Osteocyte (in vitro differentiated cells): ENCODE measurements at regions not wholly inside any gene's neighbourhood (a gene's known extent, or its start where the extent isn't known, plus 50 kb on each side); places are given as distances from the start of the nearest gene placed in this dataset.
"Not testable (repeated sequence)": the region's sequence is repeated elsewhere in the genome, so short reads cannot be mapped to it uniquely, and the experiment has no call there.

Experiments
- DNase-seq: peaks from one replicate; pipeline ENCODE4 v3.0.0; 2021; ENCODE audit warnings: mixed read lengths; ENCODE audit not compliant: unreplicated experiment; ENCODE audit errors: extremely low spot score
- H3K27ac Mint-ChIP-seq: one replicate; pipeline ENCODE4 v1.8.0; 2021; ENCODE audit warnings: mild to moderate bottlenecking, mixed read lengths; ENCODE audit not compliant: unreplicated experiment
- H3K27me3 Mint-ChIP-seq: one replicate; pipeline ENCODE4 v1.8.0; 2021; ENCODE audit warnings: mixed read lengths; ENCODE audit not compliant: unreplicated experiment
- H3K36me3 Mint-ChIP-seq: one replicate; pipeline ENCODE4 v1.8.0; 2021; ENCODE audit warnings: mixed read lengths; ENCODE audit not compliant: unreplicated experiment
- H3K4me1 Mint-ChIP-seq: one replicate; pipeline ENCODE4 v1.8.0; 2021; ENCODE audit warnings: mixed read lengths; ENCODE audit not compliant: unreplicated experiment
- H3K4me3 Mint-ChIP-seq: one replicate; pipeline ENCODE4 v1.8.0; 2021; ENCODE audit warnings: mild to moderate bottlenecking, moderate library complexity, mixed read lengths; ENCODE audit not compliant: unreplicated experiment
- H3K9me3 Mint-ChIP-seq: one replicate; pipeline ENCODE4 v1.8.0; 2021; ENCODE audit warnings: mixed read lengths; ENCODE audit not compliant: unreplicated experiment
- TF ChIP-seq, protein P1 (sequence below): fragments of 200-600 bp; sonication (generic); IDR thresholded peaks from 2 replicates; pipeline ENCODE4 v1.5.0; 2021; ENCODE audit warnings: antibody characterized with exemption, mild to moderate bottlenecking, moderate library complexity

DNA sequence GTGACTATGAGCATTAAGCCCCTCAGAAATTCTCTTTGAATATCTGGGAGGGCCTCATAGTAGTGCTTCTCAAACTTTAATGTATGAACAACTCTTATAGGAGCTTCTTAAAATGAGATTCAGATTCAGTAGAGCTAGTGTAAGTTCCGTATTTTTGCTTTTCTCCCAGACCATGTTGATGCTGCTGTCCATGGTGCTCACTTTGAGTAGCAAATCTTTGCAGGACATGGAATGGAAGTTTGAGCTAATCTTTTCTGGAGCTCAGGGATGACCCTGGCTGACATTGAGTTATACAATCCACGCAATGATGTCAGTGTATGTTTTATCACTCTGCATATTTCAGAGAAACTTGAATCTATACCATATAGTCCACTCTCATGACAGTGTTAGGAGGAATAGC lies 134.2 kb downstream of the OTOL1 start:
- TF ChIP-seq, protein P1, sequence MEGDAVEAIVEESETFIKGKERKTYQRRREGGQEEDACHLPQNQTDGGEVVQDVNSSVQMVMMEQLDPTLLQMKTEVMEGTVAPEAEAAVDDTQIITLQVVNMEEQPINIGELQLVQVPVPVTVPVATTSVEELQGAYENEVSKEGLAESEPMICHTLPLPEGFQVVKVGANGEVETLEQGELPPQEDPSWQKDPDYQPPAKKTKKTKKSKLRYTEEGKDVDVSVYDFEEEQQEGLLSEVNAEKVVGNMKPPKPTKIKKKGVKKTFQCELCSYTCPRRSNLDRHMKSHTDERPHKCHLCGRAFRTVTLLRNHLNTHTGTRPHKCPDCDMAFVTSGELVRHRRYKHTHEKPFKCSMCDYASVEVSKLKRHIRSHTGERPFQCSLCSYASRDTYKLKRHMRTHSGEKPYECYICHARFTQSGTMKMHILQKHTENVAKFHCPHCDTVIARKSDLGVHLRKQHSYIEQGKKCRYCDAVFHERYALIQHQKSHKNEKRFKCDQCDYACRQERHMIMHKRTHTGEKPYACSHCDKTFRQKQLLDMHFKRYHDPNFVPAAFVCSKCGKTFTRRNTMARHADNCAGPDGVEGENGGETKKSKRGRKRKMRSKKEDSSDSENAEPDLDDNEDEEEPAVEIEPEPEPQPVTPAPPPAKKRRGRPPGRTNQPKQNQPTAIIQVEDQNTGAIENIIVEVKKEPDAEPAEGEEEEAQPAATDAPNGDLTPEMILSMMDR, result no peak
- no peak for DNase-seq
- Mint-ChIP-seq H3K9me3 (no peaks in the 10 kb centered on the region), H3K4me3 (no peak overlapping the region), H3K27me3 (peaks cover 6% of the 10 kb centered on the region), H3K4me1 (no peaks in the 10 kb centered on the region), H3K27ac (no peak overlapping the region), H3K36me3 (no peaks in the 10 kb centered on the region)

DNA sequence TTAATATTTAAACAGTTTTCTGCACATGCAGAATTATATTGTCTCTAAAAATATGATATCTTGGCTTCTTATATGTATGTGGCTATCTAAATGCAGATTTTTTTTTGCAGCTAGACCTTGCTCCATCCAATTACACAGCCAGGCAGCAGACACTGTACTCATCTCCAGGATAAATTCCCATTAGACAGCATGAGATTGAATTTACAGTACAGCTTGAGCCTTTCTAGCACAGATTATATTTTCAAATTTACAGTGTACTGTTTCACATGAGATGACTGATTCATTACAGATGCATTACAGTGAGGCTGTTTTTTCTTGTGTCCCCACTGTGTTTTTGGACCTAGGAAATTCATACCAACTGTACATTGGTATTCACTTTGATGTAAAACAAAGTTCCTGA lies 134.9 kb downstream of the OTOL1 start:
- no peak for DNase-seq
- Mint-ChIP-seq H3K4me1 (no peaks in the 10 kb centered on the region), H3K27ac (no peak overlapping the region), H3K27me3 (peaks cover 6% of the 10 kb centered on the region), H3K4me3 (no peak overlapping the region), H3K36me3 (no peaks in the 10 kb centered on the region), H3K9me3 (no peaks in the 10 kb centered on the region)
- TF ChIP-seq, protein P1, result no peak

DNA sequence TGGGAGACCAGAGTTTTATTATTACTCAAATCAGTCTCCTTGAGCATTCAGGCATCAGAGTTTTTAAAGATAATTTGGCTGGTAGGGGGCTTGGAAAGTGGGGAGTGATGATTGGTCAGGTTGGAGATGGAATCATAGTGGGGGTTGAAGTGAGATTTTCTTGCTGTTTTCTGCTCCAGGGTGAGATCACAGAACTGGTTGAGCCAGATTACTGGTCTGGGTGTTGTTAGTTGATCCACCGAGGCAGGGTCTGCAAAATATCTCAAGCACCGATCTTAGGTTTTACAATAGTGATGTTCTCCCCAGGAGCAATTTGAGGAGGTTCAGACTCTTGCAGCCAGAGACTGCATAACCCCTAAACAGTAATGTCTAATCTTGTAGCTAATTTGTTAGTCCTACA lies 141.0 kb downstream of the OTOL1 start:
- no peak overlapping the region for H3K27ac Mint-ChIP-seq
- TF ChIP-seq, protein P1, result no peak
- H3K36me3 Mint-ChIP-seq, result no peaks in the 10 kb centered on the region
- no peak overlapping the region for H3K4me3 Mint-ChIP-seq
- no peak for DNase-seq
- H3K4me1 Mint-ChIP-seq, result no peaks in the 10 kb centered on the region
- H3K9me3 Mint-ChIP-seq, result no peaks in the 10 kb centered on the region
- peaks cover 27% of the 10 kb centered on the region for H3K27me3 Mint-ChIP-seq

GRCh38 chr3:161639095-161639494 lies 142.5 kb downstream of the OTOL1 start:
- not testable (repeated sequence) for DNase-seq, H3K9me3 Mint-ChIP-seq, H3K36me3 Mint-ChIP-seq, H3K4me3 Mint-ChIP-seq, H3K4me1 Mint-ChIP-seq, H3K27ac Mint-ChIP-seq
- peaks cover 29% of the 10 kb centered on the region for H3K27me3 Mint-ChIP-seq

- TF ChIP-seq, protein P1, result no peak
- H3K27me3 Mint-ChIP-seq, result peaks cover 27% of the 10 kb centered on the region
- no peak overlapping the region for H3K27ac Mint-ChIP-seq
- no peak for DNase-seq
- H3K9me3 Mint-ChIP-seq, result no peaks in the 10 kb centered on the region
- H3K36me3 Mint-ChIP-seq, result no peaks in the 10 kb centered on the region
- no peaks in the 10 kb centered on the region for H3K4me1 Mint-ChIP-seq
- no peak overlapping the region for H3K4me3 Mint-ChIP-seq
Observed at GRCh38 chr3:161640181-161640580, 143.6 kb downstream of the OTOL1 start.

DNA sequence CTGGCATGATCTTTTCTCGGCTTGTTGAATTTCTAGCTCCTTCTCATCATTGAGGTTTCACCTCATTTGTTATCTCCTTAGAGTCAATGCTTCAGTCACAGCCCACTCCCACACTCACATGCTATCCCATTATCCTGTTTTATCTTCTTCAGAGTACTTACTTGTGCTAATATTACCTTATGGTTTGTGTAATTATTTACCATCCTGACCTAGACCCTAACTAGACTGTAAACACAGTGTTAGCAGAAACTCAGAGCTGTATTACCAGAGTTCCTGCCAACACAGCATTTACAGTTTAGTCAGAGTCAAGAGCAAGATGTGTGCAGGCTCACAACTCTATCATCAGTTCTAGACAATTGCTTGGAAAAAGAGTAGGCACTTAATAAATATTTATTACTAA lies 144.7 kb downstream of the OTOL1 start:
- H3K4me1 Mint-ChIP-seq, result no peaks in the 10 kb centered on the region
- DNase-seq, result no peak
- no peak overlapping the region for H3K4me3 Mint-ChIP-seq
- no peak overlapping the region for H3K27ac Mint-ChIP-seq
- H3K9me3 Mint-ChIP-seq, result no peaks in the 10 kb centered on the region
- no peaks in the 10 kb centered on the region for H3K36me3 Mint-ChIP-seq
- TF ChIP-seq, protein P1, result no peak
- H3K27me3 Mint-ChIP-seq, result peaks cover 29% of the 10 kb centered on the region
